Uterus (tissue), 2 donors: ENCODE measurements at regions not wholly inside any gene's neighbourhood (a gene's known extent, or its start where the extent isn't known, plus 50 kb on each side); places are given as distances from the start of the nearest gene placed in this dataset.

Source experiments
- POLR2A ChIP-seq, 2 donors: fragments of 450-650 bp; IDR thresholded peaks; one replicate each; pipeline ENCODE4 v1.6.1; 2016; ENCODE audit warnings: antibody characterized with exemption in 2 of 2, mild to moderate bottlenecking in 1 of 2, moderate library complexity in 1 of 2
- TF ChIP-seq, protein P1 (sequence below), 4 experiments: fragments of 200-600 bp in 2 of 4; fragments of 450-650 bp in 2 of 4; sonication (generic) in 2 of 4; IDR thresholded peaks; one replicate each; pipeline ENCODE4 v1.5.1; 2016 to 2019; ENCODE audit warnings: antibody characterized with exemption in 4 of 4, mild to moderate bottlenecking in 2 of 4, moderate library complexity in 1 of 4

DNA sequence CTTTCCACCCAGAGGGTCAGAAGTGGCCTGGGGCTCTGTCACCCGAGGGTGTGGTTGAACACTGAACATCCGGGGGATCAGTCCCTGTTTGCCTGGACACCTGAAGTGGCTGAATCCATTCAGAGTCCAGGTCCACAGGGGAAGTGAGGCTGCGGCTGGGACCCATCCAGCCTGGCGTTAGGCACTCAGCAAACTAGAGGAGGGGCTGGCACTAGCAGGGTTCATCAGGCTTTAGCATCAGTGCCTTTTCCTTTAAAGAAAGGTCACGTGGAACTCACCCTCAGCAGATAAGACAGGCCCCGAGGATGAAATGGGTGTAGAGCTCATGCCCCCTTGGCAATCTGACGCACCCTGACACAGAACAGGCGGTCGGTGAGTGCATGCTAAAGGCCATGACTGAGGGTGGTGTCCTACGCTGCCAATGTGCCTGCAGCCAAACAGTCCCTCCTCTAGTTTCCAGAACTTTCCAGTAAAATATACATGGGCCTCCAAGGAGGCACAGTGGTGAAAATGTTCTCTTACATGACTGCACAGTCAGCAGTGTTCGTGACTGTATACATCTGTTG lies 72.4 kb upstream of the ARHGEF7 start:
- TF ChIP-seq, protein P1, sequence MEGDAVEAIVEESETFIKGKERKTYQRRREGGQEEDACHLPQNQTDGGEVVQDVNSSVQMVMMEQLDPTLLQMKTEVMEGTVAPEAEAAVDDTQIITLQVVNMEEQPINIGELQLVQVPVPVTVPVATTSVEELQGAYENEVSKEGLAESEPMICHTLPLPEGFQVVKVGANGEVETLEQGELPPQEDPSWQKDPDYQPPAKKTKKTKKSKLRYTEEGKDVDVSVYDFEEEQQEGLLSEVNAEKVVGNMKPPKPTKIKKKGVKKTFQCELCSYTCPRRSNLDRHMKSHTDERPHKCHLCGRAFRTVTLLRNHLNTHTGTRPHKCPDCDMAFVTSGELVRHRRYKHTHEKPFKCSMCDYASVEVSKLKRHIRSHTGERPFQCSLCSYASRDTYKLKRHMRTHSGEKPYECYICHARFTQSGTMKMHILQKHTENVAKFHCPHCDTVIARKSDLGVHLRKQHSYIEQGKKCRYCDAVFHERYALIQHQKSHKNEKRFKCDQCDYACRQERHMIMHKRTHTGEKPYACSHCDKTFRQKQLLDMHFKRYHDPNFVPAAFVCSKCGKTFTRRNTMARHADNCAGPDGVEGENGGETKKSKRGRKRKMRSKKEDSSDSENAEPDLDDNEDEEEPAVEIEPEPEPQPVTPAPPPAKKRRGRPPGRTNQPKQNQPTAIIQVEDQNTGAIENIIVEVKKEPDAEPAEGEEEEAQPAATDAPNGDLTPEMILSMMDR (IDR thresholded peaks at IDR 0.05): no peak
- no peak for TF ChIP-seq POLR2A (IDR thresholded peaks at IDR 0.05)
